K562 (cell line): ENCODE measurements at regions not wholly inside any gene's neighbourhood (a gene's known extent, or its start where the extent isn't known, plus 50 kb on each side); places are given as distances from the start of the nearest gene placed in this dataset.
A peak's percentile ranks its signal among the peaks of the same experiment; 100 is the strongest.

Source experiments
- ATAC-seq: fragments of 200-7000 bp; cut with Tn5 transposase; 3 replicates; pipeline ENCODE4 v1.9.1; 2020; ENCODE audit warnings: moderate library complexity
- BruUV-seq: library from RNA; stranded (reverse); fragments of 400-500 nt; replicated peaks from 2 replicates; lab custom pipeline; 2021; lab: Mats Ljungman, UMichigan
- CTCF ChIA-PET: fragments of 300-600 bp; formaldehyde crosslinking; extraction: SDS; loops from one replicate; lab custom pipeline; 2021; ENCODE audit warnings: low intra/inter-chr PET ratio; lab: Yijun Ruan, JAX
- POLR2A ChIA-PET: fragments of 300-600, 350-650 bp; sonication (Branson Sonifier 250); formaldehyde crosslinking; extraction: SDS; loops from one replicate; lab custom pipeline; 2021; ENCODE audit warnings: antibody characterized with exemption, inconsistent platforms; lab: Yijun Ruan, JAX
- DNase-seq, 4 experiments: peaks; one replicate each; pipeline versions ENCODE4 v3.0.0 to v3.0.0-alpha.2; 2011 to 2018; ENCODE audit warnings: low spot score in 3 of 4, mixed read lengths in 3 of 4; ENCODE audit errors: extremely low read depth in 1 of 4
- FAIRE-seq: peaks from 2 replicates; lab custom pipeline; 2011; peaks lifted over from hg19 to GRCh38; lab: Jason Lieb, UNC
- H2AFZ ChIP-seq: 2 replicates; pipeline ENCODE4 v1.6.0; 2011; ENCODE audit warnings: low read depth, low read length, control low read depth, inconsistent platforms
- H3K27ac ChIP-seq: fragments of 200-600 bp; 3 replicates; pipeline ENCODE4 v1.8.0; 2011; ENCODE audit warnings: low read depth, mild to moderate bottlenecking, control low read depth, inconsistent platforms, low read length, moderate library complexity, mixed read lengths; ENCODE audit errors: extremely low read depth
- H3K27me3 ChIP-seq, 2 experiments: fragments of 300-600 bp in 1 of 2; 2 replicates in 1 of 2; 3 replicates in 1 of 2; pipeline versions ENCODE4 v1.6.0 to v1.8.0; 2011; ENCODE audit warnings: inconsistent platforms in 2 of 2, low read length in 2 of 2, mild to moderate bottlenecking in 1 of 2, mixed read lengths in 1 of 2, moderate library complexity in 1 of 2; ENCODE audit not compliant: control insufficient read depth in 2 of 2, insufficient read depth in 2 of 2
- H3K36me3 ChIP-seq: fragments of 300-600 bp; 3 replicates; pipeline ENCODE4 v1.8.0; 2011; ENCODE audit warnings: mild to moderate bottlenecking, low read length, inconsistent platforms; ENCODE audit not compliant: control insufficient read depth, insufficient read depth
- H3K4me1 ChIP-seq, 2 experiments: fragments of 200-600 bp in 1 of 2; replicated peaks in 1 of 2; 2 replicates in 1 of 2; 3 replicates in 1 of 2; pipeline versions ENCODE4 v1.5.1 to v1.8.0; 2011; ENCODE audit warnings: inconsistent platforms in 2 of 2, low read length in 2 of 2, mild to moderate bottlenecking in 1 of 2, mixed read lengths in 1 of 2, moderate library complexity in 1 of 2; ENCODE audit not compliant: control insufficient read depth in 2 of 2, insufficient read depth in 2 of 2
- H3K4me2 ChIP-seq: 2 replicates; pipeline ENCODE4 v1.6.1; 2011; ENCODE audit warnings: low read length, control low read depth, inconsistent platforms, mixed read lengths; ENCODE audit not compliant: insufficient read depth
- H3K4me3 ChIP-seq: fragments of 200-600 bp; sonication (generic), shearing (Covaris generic); 2 replicates; pipeline ENCODE4 v1.5.1; 2016; ENCODE audit warnings: control low read depth, inconsistent platforms
- H3K79me2 ChIP-seq: fragments of 200-600 bp; 3 replicates; pipeline ENCODE4 v1.8.0; 2011; ENCODE audit warnings: low read length, inconsistent platforms; ENCODE audit not compliant: control insufficient read depth, insufficient read depth
- H3K9ac ChIP-seq, 2 experiments: 2 replicates each; pipeline versions ENCODE4 v1.6.0 to v1.6.1; 2011; ENCODE audit warnings: low read depth in 2 of 2, low read length in 2 of 2, control low read depth in 1 of 2, inconsistent platforms in 1 of 2, mild to moderate bottlenecking in 1 of 2, mixed read lengths in 1 of 2; ENCODE audit not compliant: insufficient read depth in 1 of 2
- H3K9me1 ChIP-seq: one replicate; pipeline ENCODE4 v1.6.0; 2011; ENCODE audit warnings: inconsistent platforms, mild to moderate bottlenecking, low read length, moderate library complexity; ENCODE audit not compliant: control insufficient read depth, insufficient read depth
- H3K9me3 ChIP-seq: replicated peaks from 2 replicates; pipeline ENCODE4 v1.5.1; 2011; ENCODE audit warnings: low read depth, low read length, inconsistent platforms; ENCODE audit not compliant: control insufficient read depth, insufficient read depth
- H4K20me1 ChIP-seq: replicated peaks from 2 replicates; pipeline ENCODE4 v1.6.1; 2011; ENCODE audit warnings: low read length, inconsistent platforms, mixed read lengths; ENCODE audit not compliant: control insufficient read depth, insufficient read depth
- ATF3 ChIP-seq, 2 experiments: fragments of 450-650 bp in 1 of 2; sonication (generic) in 1 of 2; formaldehyde crosslinking in 1 of 2; IDR thresholded peaks in 1 of 2; conservative IDR thresholded peaks in 1 of 2; 2 replicates each; pipeline versions ENCODE4 v1.6.1 to v1.8.1; 2016 to 2023; ENCODE audit warnings: mild to moderate bottlenecking in 2 of 2, moderate library complexity in 2 of 2, inconsistent platforms in 1 of 2, missing genetic modification reagents in 1 of 2
- CEBPG ChIP-seq, 3 experiments: fragments of 200-800 bp in 1 of 3; sonication (Bioruptor generic) in 1 of 3; sonication (generic) in 1 of 3; formaldehyde crosslinking in 1 of 3; IDR thresholded peaks in 2 of 3; conservative IDR thresholded peaks in 1 of 3; 2 replicates each; pipeline versions ENCODE4 v1.6.1 to v1.8.0; 2016 to 2022; ENCODE audit warnings: missing compliant biosample characterization in 2 of 3, missing genetic modification characterization in 2 of 3, mild to moderate bottlenecking in 1 of 3, missing genetic modification reagents in 1 of 3
- EHMT2 ChIP-seq: fragments of 450-650 bp; IDR thresholded peaks from 2 replicates; pipeline ENCODE4 v1.6.1; 2018; ENCODE audit warnings: antibody characterized with exemption
- FOXO4 ChIP-seq: fragments of 450-650 bp; formaldehyde crosslinking; IDR thresholded peaks from 2 replicates; pipeline ENCODE4 v1.4.0; 2020; ENCODE audit warnings: mild to moderate bottlenecking, moderate library complexity
- PATZ1 ChIP-seq: fragments of 250-450 bp; sonication (Bioruptor Pico); IDR thresholded peaks from 2 replicates; pipeline ENCODE4 v1.5.0; 2020; ENCODE audit warnings: mild to moderate bottlenecking, borderline replicate concordance
- SP1 ChIP-seq: sonication (generic); formaldehyde crosslinking; IDR thresholded peaks from 2 replicates; pipeline ENCODE4 v1.8.1; 2022; ENCODE audit warnings: mild to moderate bottlenecking, missing genetic modification reagents
- ZBTB34 ChIP-seq: fragments of 250-450 bp; sonication (Bioruptor Pico); IDR thresholded peaks from 2 replicates; pipeline ENCODE4 v1.8.0; 2021; ENCODE audit warnings: mild to moderate bottlenecking, moderate library complexity
- WGBS: fragments of 100-300 bp; shearing (Covaris generic); methylation state at CpG from one replicate; pipeline ENCODE4 v1.1.6; 2016; ENCODE audit warnings: low coverage, mixed read lengths; ENCODE audit not compliant: insufficient coverage; ENCODE audit errors: missing lambda C conversion rate; 5-methylcytosine and 5-hydroxymethylcytosine counted together
- in situ Hi-C: fragments of 300-500 bp; cut with MboI; formaldehyde crosslinking; loops from 4 replicates; pipeline ENCODE4 v1.15.0; 2018; ENCODE audit warnings: inconsistent platforms, mixed read lengths
- intact Hi-C: fragments of 100-400 bp; cut with micrococcal nuclease; formaldehyde crosslinking; loops from 2 replicates; pipeline ENCODE4 v1.14.2; 2022

GRCh38 chr10:65796472-65796871, 1129.4 kb upstream of the LRRTM3 start (continued):
- no peak for TF ChIP-seq PATZ1 (CRISPR knock-in tag)
- no peak for TF ChIP-seq SP1 (CRISPR knock-in tag)
- no peak for TF ChIP-seq EHMT2
- TF ChIP-seq FOXO4 (CRISPR knock-in tag): no peak

- no peak for FAIRE-seq
- no peak for ATAC-seq
- WGBS: 0% methylated on average over 3 of the region's 3 CpGs
Observed at GRCh38 chr10:65798133-65798532, 1127.7 kb upstream of the LRRTM3 start.

More at GRCh38 chr10:65798133-65798532, 1127.7 kb upstream of the LRRTM3 start:
- ChIA-PET CTCF (no interaction called here), POLR2A (no interaction called here)
- intact Hi-C loops (no loop called here), in situ Hi-C loops (no loop called here)
- Histone ChIP-seq H3K4me2 (no peak overlapping the region), H3K36me3 (no peaks in the 10 kb centered on the region), H3K9ac (no peak overlapping the region), H3K9me3 (no peaks in the 10 kb centered on the region), H3K4me3 (no peak overlapping the region), H2AFZ (no peak overlapping the region), H3K4me1 (no peaks in the 10 kb centered on the region), H4K20me1 (no peaks in the 10 kb centered on the region), H3K9me1 (no peaks in the 10 kb centered on the region), H3K79me2 (no peaks in the 10 kb centered on the region), H3K27ac (no peak overlapping the region), H3K27me3 (no peaks in the 10 kb centered on the region)
- no peak for DNase-seq
- no peak for TF ChIP-seq CEBPG (CRISPR knock-in tag; IDR thresholded peaks at IDR 0.05)
- peak in 1 of 2 experiments; percentile 44; a peak in 2 of 4 replicates for TF ChIP-seq CEBPG (tag; conservative IDR thresholded peaks at IDR 0.05 in 1 of 2, IDR thresholded peaks at IDR 0.05 in 1 of 2)
- TF ChIP-seq ZBTB34 (CRISPR knock-in tag): no peak
- TF ChIP-seq ATF3 (IDR thresholded peaks at IDR 0.05): 0 out of 2 replicates have a peak, but pooled peaks have one; percentile 14
- no peak for TF ChIP-seq ATF3 (CRISPR knock-in tag; conservative IDR thresholded peaks at IDR 0.05)
- no TSS peak for BruUV-seq
